Fibroblast of villous mesenchyme (primary cell): ENCODE measurements at regions not wholly inside any gene's neighbourhood (a gene's known extent, or its start where the extent isn't known, plus 50 kb on each side); places are given as distances from the start of the nearest gene placed in this dataset.

Experiments used
- DNase-seq: peaks from one replicate; pipeline ENCODE4 v3.0.0-alpha.2; 2010; ENCODE audit warnings: low read depth
- H3K4me3 ChIP-seq: 2 replicates; pipeline ENCODE4 v1.5.1; 2011; ENCODE audit warnings: low read depth, mild to moderate bottlenecking, low read length
- TF ChIP-seq, protein P1 (sequence below): IDR thresholded peaks from 2 replicates; pipeline ENCODE4 v1.5.1; 2012; ENCODE audit warnings: low read depth, mild to moderate bottlenecking, low read length; ENCODE audit not compliant: insufficient read depth

DNA sequence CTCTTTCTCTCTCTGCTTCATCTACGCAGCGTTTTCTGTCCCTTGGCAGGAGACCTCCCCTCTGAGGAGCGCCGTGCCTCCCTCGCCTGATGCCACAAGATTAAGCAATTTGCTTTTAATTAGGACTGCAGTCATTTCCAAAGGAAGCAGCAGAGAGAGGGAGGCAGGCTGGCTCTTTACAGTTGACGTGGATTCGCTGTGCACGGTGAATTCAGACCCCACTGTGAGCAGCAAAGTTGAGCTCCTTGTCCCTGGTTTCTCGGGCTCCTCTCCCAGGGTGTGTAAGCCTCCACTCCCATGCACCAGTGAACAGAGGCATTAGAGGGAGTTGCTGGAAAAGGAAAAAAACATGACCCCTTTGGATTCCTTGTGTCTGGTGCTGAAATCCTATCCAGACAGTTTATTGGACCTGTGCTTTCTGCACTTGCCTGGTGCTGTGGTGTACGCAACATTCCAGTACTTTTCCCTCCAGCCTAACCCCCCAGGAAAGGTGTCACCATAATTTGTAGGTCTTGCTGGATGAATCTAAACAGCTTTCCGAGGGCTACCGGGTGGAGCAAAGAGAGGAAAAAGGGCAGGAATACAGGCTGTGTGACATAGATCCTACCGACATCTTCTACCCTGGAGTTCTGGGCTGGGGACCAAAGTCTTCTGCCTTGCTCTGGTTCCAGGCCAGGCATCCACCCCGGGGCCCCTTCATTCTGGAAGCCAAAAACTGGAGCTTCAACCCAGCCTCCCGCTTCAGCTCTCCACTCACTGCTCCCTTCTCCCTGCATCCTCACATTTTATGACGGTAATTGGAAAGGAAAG lies 171.0 kb downstream of the MAF start:
- H3K4me3 ChIP-seq = no peak overlapping the region
- no peak for DNase-seq
- TF ChIP-seq, protein P1, sequence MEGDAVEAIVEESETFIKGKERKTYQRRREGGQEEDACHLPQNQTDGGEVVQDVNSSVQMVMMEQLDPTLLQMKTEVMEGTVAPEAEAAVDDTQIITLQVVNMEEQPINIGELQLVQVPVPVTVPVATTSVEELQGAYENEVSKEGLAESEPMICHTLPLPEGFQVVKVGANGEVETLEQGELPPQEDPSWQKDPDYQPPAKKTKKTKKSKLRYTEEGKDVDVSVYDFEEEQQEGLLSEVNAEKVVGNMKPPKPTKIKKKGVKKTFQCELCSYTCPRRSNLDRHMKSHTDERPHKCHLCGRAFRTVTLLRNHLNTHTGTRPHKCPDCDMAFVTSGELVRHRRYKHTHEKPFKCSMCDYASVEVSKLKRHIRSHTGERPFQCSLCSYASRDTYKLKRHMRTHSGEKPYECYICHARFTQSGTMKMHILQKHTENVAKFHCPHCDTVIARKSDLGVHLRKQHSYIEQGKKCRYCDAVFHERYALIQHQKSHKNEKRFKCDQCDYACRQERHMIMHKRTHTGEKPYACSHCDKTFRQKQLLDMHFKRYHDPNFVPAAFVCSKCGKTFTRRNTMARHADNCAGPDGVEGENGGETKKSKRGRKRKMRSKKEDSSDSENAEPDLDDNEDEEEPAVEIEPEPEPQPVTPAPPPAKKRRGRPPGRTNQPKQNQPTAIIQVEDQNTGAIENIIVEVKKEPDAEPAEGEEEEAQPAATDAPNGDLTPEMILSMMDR = no peak

DNA sequence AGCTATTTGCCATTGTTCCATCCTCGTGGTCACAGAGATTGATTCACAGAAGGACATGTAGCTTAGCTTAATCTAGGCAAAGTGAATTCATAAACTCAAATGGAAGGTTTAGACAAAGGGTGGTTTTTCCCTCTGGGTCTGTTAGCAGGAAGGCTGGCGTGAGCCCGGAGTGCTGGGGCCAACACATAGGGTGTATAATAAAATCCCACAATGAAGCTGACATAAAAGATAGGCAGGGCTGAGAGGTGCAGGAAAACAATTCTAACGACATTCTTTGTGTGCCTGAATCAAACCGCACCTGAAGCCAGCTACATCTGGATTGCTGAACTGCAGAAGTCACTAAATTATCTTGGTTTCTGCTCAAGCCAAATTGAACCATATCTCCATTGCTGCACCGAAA lies 173.9 kb downstream of the MAF start:
- DNase-seq = no peak
- TF ChIP-seq, protein P1 = no peak
- H3K4me3 ChIP-seq = no peak overlapping the region

DNA sequence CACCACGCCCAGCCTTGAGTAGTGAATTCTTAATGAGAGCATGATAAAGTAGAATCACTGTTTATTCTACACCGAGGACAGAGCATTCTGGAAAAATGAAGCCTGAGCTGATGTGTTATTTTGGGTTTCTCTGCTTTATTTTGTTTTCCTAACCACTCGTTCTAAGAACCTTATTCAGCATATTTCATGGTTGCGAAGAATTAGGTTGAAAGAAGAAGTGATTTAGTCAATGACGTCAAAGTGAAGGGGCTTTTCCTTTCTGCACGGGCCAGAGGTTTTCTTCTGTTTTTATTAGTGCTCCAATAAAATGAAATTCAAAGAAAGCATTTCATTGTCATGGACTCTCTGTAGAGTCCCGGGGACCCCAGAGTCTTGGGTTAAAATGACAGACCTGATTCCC lies 178.5 kb downstream of the MAF start:
- DNase-seq = no peak
- TF ChIP-seq, protein P1 = no peak
- no peak overlapping the region for H3K4me3 ChIP-seq

DNA sequence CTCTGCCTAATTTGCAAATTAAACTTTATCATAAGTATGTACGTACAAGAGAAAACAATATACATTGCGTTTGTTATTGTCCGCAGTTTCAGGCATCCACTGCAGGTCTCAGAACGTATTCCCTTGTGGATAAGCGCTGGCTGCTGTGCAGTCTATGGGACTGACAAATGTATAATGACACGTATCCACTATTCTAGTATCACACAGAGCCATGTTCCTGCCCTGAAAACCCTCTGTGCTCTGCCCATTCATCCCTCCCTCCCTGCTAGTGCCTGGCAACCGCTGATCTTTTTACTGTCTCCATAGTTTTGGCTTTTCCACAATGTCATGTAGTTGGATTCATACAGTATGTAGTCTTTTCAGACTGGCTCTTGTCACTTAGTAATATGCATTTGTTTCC lies 179.4 kb downstream of the MAF start:
- no peak for DNase-seq
- TF ChIP-seq, protein P1 = no peak
- no peak overlapping the region for H3K4me3 ChIP-seq

DNA sequence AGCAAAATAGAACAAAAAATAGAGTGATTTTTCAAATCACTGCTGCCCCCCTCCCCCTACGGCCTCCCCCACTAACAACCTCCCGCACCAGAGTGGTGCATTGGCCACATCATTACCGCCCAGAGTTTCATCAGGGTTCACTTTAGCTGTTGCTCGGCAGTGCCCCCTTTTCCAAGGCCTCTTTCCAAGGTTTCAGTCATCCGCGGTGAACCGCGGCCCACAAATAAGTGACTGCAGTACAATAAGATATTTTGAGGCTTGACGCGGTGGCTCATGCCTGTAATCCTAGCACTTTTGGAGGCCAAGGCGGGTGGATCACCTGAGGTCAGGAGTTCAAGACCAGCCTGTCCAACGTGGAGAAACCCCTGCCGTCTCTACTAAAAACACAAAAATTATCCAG lies 180.0 kb downstream of the MAF start:
- no peak for DNase-seq
- no peak overlapping the region for H3K4me3 ChIP-seq
- TF ChIP-seq, protein P1 = no peak

DNA sequence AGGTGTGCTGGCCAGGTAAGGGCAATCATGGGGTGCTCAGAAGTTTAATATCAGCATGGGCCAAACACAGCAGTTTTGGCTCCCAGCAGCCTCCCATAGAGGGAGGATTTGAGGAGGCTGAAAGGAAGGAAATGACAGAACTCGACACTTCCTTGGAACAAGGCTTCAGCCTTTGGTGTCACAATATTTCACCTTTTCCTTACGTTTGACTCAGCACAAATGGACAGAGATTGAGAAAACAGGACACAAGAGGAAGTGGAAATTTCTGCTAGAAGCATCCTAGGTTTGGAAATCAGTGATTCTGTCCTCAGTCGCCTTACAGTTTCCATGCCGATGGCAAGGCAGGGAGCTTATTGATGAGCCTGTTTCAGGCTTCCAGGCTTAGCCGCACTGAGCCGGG lies 181.4 kb downstream of the MAF start:
- H3K4me3 ChIP-seq = no peak overlapping the region
- DNase-seq = no peak
- TF ChIP-seq, protein P1 = no peak

DNA sequence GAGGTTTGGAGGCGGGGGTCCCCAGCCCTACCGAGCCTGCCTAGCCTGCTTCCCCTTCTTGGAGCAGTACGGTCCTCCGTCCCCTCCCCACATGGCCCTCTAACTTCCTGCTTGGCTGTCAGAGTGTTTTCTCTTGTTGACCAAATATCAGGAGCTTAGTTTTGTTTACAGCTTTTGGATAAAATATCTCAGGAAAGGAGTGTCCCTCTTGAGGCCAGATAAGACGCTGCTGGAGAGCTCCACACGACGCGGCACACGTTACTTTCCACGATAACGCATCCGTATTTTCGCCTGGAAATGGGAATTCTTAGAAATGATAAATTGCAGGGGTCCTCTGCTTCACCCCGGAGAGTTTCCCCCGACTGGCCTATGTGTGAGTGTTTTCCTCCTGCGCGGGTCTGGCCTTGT lies 182.9 kb downstream of the MAF start:
- no peak overlapping the region for H3K4me3 ChIP-seq
- no peak for DNase-seq
- TF ChIP-seq, protein P1 = no peak
